MCF 10A (cell line): ENCODE measurements at regions not wholly inside any gene's neighbourhood (a gene's known extent, or its start where the extent isn't known, plus 50 kb on each side); places are given as distances from the start of the nearest gene placed in this dataset.

Experiments used
- BruUV-seq: library from RNA; stranded (reverse); fragments of 400-500 nt; replicated peaks from 2 replicates; lab custom pipeline; 2021; lab: Mats Ljungman, UMichigan
- CTCF ChIA-PET: fragments of 300-600 bp; sonication (Branson Sonifier 250); formaldehyde crosslinking; extraction: SDS; loops from one replicate; lab custom pipeline; 2021; ENCODE audit warnings: antibody characterized with exemption, inconsistent platforms; lab: Yijun Ruan, JAX
- POLR2A ChIA-PET: fragments of 300-600, 350-650 bp; sonication (Branson Sonifier 250); formaldehyde crosslinking; extraction: SDS; loops from one replicate; lab custom pipeline; 2020; ENCODE audit warnings: antibody characterized with exemption, inconsistent platforms; lab: Yijun Ruan, JAX
- DNase-seq: peaks from one replicate; pipeline ENCODE4 v3.0.0-alpha.2; 2018; ENCODE audit not compliant: unreplicated experiment
- H3K27ac Mint-ChIP-seq: one replicate; pipeline ENCODE4 v1.8.0; 2022; ENCODE audit warnings: mild to moderate bottlenecking, low read depth, mixed read lengths; ENCODE audit not compliant: unreplicated experiment
- H3K27me3 Mint-ChIP-seq: one replicate; pipeline ENCODE4 v1.8.0; 2022; ENCODE audit warnings: mixed read lengths; ENCODE audit not compliant: insufficient read depth, unreplicated experiment
- H3K36me3 Mint-ChIP-seq: one replicate; pipeline ENCODE4 v1.8.0; 2022; ENCODE audit warnings: mild to moderate bottlenecking, moderate library complexity, mixed read lengths; ENCODE audit not compliant: insufficient read depth, unreplicated experiment
- H3K4me1 Mint-ChIP-seq: one replicate; pipeline ENCODE4 v1.8.0; 2022; ENCODE audit warnings: mixed read lengths; ENCODE audit not compliant: insufficient read depth, unreplicated experiment
- H3K4me3 Mint-ChIP-seq: one replicate; pipeline ENCODE4 v1.8.0; 2022; ENCODE audit warnings: mild to moderate bottlenecking, moderate library complexity, mixed read lengths; ENCODE audit not compliant: unreplicated experiment
- H3K9me3 Mint-ChIP-seq: one replicate; pipeline ENCODE4 v1.8.0; 2022; ENCODE audit warnings: mixed read lengths; ENCODE audit not compliant: unreplicated experiment
- CTCF ChIP-seq: fragments of 200-600 bp; IDR thresholded peaks from one replicate; pipeline ENCODE4 v1.8.0; 2022; ENCODE audit warnings: antibody characterized with exemption, mild to moderate bottlenecking; ENCODE audit not compliant: unreplicated experiment
- intact Hi-C: fragments of 100-400 bp; cut with micrococcal nuclease; formaldehyde crosslinking; loops from 2 replicates; pipeline ENCODE4 v1.14.1; 2022

- TF ChIP-seq CTCF: no peak
- no peak for DNase-seq
- Mint-ChIP-seq H3K27me3 (no peaks in the 10 kb centered on the region), H3K27ac (no peak overlapping the region), H3K4me3 (no peak overlapping the region), H3K36me3 (no peaks in the 10 kb centered on the region), H3K4me1 (no peaks in the 10 kb centered on the region), H3K9me3 (no peaks in the 10 kb centered on the region)
- BruUV-seq: no TSS peak
- ChIA-PET CTCF (no interaction called here), POLR2A (no interaction called here)
- intact Hi-C loops: no loop called here
These were observed 1151.7 kb downstream of the VRK1 start for GRCh38 chr14:97948841-97949240.

GRCh38 chr14:97956581-97957340 is 1159.6 kb downstream of the VRK1 start:
- Mint-ChIP-seq H3K4me1 (peaks cover 6% of the 10 kb centered on the region), H3K27me3 (no peaks in the 10 kb centered on the region), H3K36me3 (no peaks in the 10 kb centered on the region), H3K27ac (no peak overlapping the region), H3K4me3 (no peak overlapping the region), H3K9me3 (no peaks in the 10 kb centered on the region)
- DNase-seq: no peak
- intact Hi-C loops: no loop called here
- ChIA-PET POLR2A (interaction anchor here (0.7 kb wide), 1 partner anchor 874 kb away, joined by 3 read pairs; no protein-coding TSS in a partner anchor), CTCF (interaction anchor here (0.7 kb wide), 1 partner anchor 941 kb away, joined by 3 read pairs; no protein-coding TSS in a partner anchor)
- no peak for TF ChIP-seq CTCF
- no TSS peak for BruUV-seq

- no peaks in the 10 kb centered on the region for H3K9me3 Mint-ChIP-seq
These were observed 1162.1 kb downstream of the VRK1 start for GRCh38 chr14:97959251-97959650.

GRCh38 chr14:97960436-97960835 is 1163.3 kb downstream of the VRK1 start:
- intact Hi-C loops: no loop called here
- H3K27ac Mint-ChIP-seq: no peak overlapping the region
- ChIA-PET POLR2A (no interaction called here), CTCF (no interaction called here)
- H3K36me3 Mint-ChIP-seq: no peaks in the 10 kb centered on the region
- H3K4me1 Mint-ChIP-seq: peaks cover 6% of the 10 kb centered on the region
- DNase-seq: no peak
- TF ChIP-seq CTCF: no peak
- no peaks in the 10 kb centered on the region for H3K27me3 Mint-ChIP-seq
- no peak overlapping the region for H3K4me3 Mint-ChIP-seq
- H3K9me3 Mint-ChIP-seq: no peaks in the 10 kb centered on the region
- no TSS peak for BruUV-seq

More at GRCh38 chr14:97959251-97959650, 1162.1 kb downstream of the VRK1 start:
- Mint-ChIP-seq H3K27ac (no peak overlapping the region), H3K4me1 (peaks cover 6% of the 10 kb centered on the region), H3K27me3 (no peaks in the 10 kb centered on the region), H3K36me3 (no peaks in the 10 kb centered on the region), H3K4me3 (no peak overlapping the region)
- intact Hi-C loops: no loop called here
- no TSS peak for BruUV-seq
- DNase-seq: no peak
- no peak for TF ChIP-seq CTCF
- POLR2A ChIA-PET: no interaction called here
- CTCF ChIA-PET: no interaction called here
